Fibroblast of pulmonary artery (primary cell): ENCODE measurements at regions not wholly inside any gene's neighbourhood (a gene's known extent, or its start where the extent isn't known, plus 50 kb on each side); places are given as distances from the start of the nearest gene placed in this dataset.
A peak's percentile ranks its signal among the peaks of the same experiment; 100 is the strongest.
"Not testable (repeated sequence)": the region's sequence is repeated elsewhere in the genome, so short reads cannot be mapped to it uniquely, and the experiment has no call there.

Source experiments
- DNase-seq: peaks from one replicate; pipeline ENCODE4 v3.0.0-alpha.2; 2010; ENCODE audit warnings: low read depth
- H3K4me3 ChIP-seq: replicated peaks from 2 replicates; pipeline ENCODE4 v1.5.1; 2011; ENCODE audit warnings: low read depth, mild to moderate bottlenecking, control low read depth, low read length, moderate library complexity
- CTCF ChIP-seq: IDR thresholded peaks from 2 replicates; pipeline ENCODE4 v1.5.1; 2011; ENCODE audit warnings: mild to moderate bottlenecking, control low read depth, low read length, inconsistent platforms; ENCODE audit errors: missing control alignments

GRCh38 chr5:154673506-154673905 lies 81.7 kb upstream of the LARP1 start:
- no peak for DNase-seq
- H3K4me3 ChIP-seq: no peak overlapping the region
- no peak for TF ChIP-seq CTCF

- H3K4me3 ChIP-seq: not testable (repeated sequence)
Observed at GRCh38 chr5:154669913-154670312, 85.3 kb upstream of the LARP1 start.

GRCh38 chr5:154669402-154669801 lies 85.8 kb upstream of the LARP1 start:
- TF ChIP-seq CTCF: no peak
- no peak overlapping the region for H3K4me3 ChIP-seq
- DNase-seq: no peak

More at GRCh38 chr5:154669913-154670312, 85.3 kb upstream of the LARP1 start:
- DNase-seq: not testable (repeated sequence)

GRCh38 chr5:154664869-154665268 lies 90.3 kb upstream of the LARP1 start:
- DNase-seq: no peak
- TF ChIP-seq CTCF: no peak
- H3K4me3 ChIP-seq: no peak overlapping the region

- DNase-seq: no peak
- no peak for TF ChIP-seq CTCF
- no peak overlapping the region for H3K4me3 ChIP-seq
Observed at GRCh38 chr5:154663424-154663823, 91.8 kb upstream of the LARP1 start.

- no peak for TF ChIP-seq CTCF
- peak overlapping the region; percentile 29 for H3K4me3 ChIP-seq
- DNase-seq: peak; percentile 38
Observed at GRCh38 chr5:154654486-154655371, 100.4 kb upstream of the LARP1 start.

- TF ChIP-seq CTCF: no peak
- no peak for DNase-seq
- H3K4me3 ChIP-seq: peak overlapping the region; percentile 29
Observed at GRCh38 chr5:154653764-154654485, 101.3 kb upstream of the LARP1 start.
